NCI-H1436 (cell line): ENCODE measurements at regions not wholly inside any gene's neighbourhood (a gene's known extent, or its start where the extent isn't known, plus 50 kb on each side); places are given as distances from the start of the nearest gene placed in this dataset.
A peak's percentile ranks its signal among the peaks of the same experiment; 100 is the strongest.

Experiments
- DNase-seq: peaks from one replicate; lab custom pipeline; 2025; lab: John Stamatoyannopoulos, UW

DNA sequence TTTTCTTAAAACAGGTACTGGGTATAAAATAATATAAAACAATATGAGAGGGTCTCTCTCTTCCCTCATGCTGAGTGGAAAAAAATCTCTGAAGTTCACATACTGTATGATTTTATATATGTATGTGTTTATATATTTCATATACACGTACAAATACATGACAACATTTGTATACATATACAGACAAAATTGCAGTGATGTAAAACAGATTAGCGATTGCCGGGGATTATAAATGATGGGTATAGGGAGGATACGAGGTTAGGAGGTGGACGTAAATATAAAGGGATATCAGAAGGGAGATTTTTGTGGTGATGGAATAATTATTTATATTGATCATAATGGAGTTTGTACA, 194.8 kb upstream of the PRSS16 start:
- DNase-seq = no peak

GRCh38 chr6:27053738-27054137, 193.8 kb upstream of the PRSS16 start:
- DNase-seq = no peak

DNA sequence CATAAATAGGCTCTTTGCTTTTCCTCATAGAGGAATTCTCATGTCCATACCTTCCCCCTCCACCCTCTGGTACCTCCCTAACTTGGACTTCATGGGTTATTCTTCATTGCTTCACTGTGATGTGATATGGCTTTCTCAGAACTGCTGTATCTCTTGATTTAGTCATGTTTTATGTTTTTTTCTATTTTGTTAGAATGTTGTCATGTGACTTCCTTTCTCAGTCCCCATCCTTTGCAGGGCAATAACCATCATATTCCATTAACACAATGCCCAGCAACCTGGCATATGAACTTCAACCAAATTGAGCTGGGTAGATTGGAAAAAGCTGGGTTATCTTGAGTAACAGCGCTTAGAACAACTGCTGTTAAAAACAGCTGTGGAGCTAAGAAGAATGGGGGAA, 190.9 kb upstream of the PRSS16 start:
- no peak for DNase-seq

DNA sequence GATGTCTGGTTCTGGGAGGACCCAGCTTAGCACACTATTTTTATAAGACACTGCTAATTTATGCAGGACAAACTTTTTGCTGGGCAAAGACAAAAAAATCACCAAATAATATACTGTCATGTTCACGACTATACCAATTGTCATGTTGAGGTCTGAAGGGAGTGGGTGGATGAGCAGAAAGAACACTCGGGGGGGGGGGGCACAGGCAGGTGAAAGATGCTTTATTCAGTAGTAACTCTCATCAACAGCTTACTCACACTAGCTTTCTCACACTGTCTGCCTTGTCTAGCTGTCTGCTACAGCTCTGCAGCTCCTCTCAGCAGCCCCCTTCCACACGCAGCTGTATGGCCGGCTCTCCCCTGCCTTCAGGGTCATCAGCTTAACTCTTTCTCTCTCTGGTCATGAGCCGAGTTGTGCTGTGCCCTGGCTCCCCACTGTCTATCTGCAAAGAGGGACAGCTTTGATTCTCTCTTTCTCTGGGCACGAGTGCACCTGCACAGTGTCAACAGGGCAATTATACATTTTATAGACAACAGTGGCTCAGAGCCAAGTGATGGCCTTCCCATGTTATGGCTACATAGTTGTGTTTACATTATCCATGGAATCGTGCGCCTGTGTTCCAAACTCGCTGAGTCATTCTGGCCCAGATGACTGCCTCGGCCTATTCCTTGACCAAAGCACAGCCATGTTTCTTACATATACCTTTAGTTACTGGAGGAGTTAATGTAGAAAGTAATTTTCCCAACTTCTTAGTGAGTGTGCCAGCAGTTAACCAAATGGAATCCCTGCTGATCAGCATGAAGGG, 187.7 kb upstream of the PRSS16 start:
- DNase-seq = no peak

- DNase-seq = no peak
Measured at GRCh38 chr6:27061235-27061993, 186.1 kb upstream of the PRSS16 start.

- DNase-seq = no peak
Measured at GRCh38 chr6:27062755-27063154, 184.7 kb upstream of the PRSS16 start.

- DNase-seq = no peak
Measured at GRCh38 chr6:27065183-27065582, 182.3 kb upstream of the PRSS16 start.

- no peak for DNase-seq
Measured at GRCh38 chr6:27066381-27066780, 181.1 kb upstream of the PRSS16 start.

- no peak for DNase-seq
Measured at GRCh38 chr6:27066802-27067201, 180.7 kb upstream of the PRSS16 start.

DNA sequence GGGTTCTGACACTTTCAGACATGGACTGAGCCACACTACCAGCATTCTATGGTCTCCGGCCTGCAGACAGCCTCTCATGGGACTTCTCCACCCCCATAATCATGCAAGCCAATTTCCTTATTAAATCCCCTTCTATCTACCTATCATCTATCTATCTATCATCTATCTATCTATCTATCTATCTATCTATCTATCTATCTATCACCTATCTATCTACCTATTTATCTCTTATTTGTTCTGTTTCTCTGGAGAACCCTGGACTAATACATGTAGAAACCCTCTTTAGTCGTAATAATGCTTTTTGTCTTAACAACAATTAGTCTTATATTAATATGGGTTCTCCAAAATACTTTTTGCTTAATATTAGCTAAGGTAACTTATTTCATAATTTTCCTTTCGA, 174.1 kb upstream of the PRSS16 start:
- DNase-seq = no peak

GRCh38 chr6:27076116-27076515, 171.4 kb upstream of the PRSS16 start:
- DNase-seq = no peak

GRCh38 chr6:27078734-27079357, 168.7 kb upstream of the PRSS16 start:
- peak; percentile 76 for DNase-seq

- DNase-seq = no peak
Measured at GRCh38 chr6:27081188-27081587, 166.3 kb upstream of the PRSS16 start.

DNA sequence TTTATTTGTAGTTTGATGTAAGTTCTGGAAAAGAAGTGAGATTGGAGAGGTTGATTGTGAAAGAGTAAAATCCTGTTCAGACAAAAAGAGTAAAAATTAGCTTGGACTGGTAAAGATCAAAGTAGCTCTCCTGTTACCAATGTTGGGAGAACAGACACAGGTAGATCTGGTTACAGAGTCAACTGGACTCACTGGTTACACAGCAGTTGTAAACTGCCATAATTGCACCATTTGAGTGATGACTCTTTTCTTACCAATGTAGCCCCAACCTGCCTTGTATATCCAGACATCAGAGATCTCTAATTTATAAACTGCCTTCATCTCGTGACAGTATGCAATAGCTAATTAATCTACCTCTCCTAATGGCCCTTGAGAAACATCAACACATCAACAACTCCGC, 165.6 kb upstream of the PRSS16 start:
- DNase-seq = no peak

GRCh38 chr6:27088068-27088467, 159.4 kb upstream of the PRSS16 start:
- DNase-seq = no peak

DNA sequence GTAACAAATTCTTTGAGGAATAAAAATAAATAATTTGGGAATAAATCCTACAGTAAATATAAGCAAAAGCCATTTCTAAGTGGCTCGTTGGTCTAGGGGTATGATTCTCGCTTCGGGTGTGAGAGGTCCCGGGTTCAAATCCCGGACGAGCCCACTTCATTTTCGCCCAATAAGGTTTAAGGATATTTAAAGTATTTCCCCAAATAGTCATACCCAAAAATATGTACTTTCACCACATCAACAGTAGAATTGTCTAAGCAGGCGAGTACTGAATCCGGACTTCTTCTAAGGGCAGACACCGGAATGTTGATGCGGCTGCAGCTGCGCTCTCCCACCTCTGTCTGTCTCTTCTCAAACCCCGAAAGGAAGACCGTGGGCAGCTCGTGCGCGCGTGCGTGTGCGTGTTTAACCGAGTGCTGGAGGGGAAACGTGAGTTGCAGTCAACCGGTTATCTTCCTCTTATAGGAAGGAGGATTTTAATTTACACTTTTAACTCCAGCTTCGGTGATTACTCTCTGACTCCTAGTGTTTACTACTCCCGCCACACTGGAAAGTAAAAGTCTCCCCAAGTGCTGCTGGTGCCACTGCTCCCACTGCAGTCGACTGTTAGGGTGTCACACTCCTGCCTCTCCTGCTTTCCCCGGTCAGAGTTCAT, 155.7 kb upstream of the PRSS16 start:
- DNase-seq = no peak

- no peak for DNase-seq
Measured at GRCh38 chr6:27092316-27092692, 155.2 kb upstream of the PRSS16 start.

- DNase-seq = no peak
Measured at GRCh38 chr6:27095914-27096313, 151.6 kb upstream of the PRSS16 start.

DNA sequence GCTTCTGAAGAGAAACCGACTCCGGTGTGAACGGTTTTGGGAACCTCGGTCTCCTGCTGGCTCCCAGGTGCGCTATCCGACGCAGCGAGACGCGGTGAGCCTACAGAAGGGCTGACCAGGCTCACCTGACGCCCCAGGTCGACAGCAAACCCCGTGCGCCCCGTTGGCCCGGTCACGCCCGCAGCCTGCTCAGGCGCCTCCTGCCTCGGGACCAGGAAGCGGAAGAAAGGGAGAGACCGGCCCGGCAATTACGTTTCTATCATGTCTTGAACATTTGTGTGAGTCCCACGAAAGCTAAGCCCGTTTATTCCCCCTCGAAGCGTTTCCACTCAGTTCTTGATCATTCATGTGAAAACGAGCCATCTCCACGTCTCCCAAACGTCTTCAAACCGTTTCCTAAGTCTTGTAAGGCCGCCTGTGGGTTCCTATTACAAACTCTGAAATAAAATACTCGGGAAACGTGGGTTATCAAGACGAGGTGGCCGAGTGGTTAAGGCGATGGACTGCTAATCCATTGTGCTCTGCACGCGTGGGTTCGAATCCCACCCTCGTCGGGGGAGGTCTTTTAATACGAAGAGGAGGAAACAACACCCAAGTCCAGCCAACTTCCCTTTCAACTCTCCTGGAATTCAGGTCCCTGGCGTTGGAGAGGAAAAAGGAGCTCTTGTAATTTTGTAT, 150.5 kb upstream of the PRSS16 start:
- no peak for DNase-seq

- DNase-seq = no peak
Measured at GRCh38 chr6:27098956-27099355, 148.5 kb upstream of the PRSS16 start.

DNA sequence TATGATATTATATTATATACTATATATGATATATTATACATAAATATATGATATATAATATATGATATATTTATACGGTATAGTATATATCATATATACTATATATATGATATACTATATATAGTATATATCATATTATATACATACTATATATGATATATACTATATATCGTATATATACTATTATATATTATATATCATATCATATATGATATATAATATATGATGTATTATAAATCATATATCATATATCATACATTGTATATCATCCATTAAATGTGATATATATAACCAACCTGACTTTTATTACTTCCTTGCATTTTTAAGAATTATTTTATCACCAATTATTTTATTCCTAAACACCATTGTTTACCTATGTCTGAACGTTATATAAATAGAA, 146.6 kb upstream of the PRSS16 start:
- DNase-seq = no peak

DNA sequence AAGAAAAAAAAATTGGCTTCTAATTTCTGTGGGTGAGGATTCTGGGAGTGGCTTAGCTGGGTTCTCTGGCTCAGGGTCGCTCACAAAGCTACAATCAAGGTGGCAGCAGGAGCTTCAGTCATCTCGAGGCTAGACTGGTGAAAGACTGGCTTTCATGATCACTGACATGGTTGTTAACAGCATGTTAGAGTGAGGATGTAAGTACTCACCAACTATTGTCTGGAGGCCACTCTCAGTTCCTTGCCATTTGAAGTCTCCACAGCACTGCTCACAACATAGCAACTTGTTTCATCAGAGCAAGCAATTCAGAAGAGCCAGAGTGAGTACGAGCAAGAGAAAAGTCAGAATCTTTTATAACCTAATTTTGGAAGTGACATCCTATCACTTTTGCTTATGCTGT, 145.7 kb upstream of the PRSS16 start:
- no peak for DNase-seq
